ENCODE measurements at regions not wholly inside any gene's neighbourhood (a gene's known extent, or its start where the extent isn't known, plus 50 kb on each side); places are given as distances from the start of the nearest gene placed in this dataset.

DNA sequence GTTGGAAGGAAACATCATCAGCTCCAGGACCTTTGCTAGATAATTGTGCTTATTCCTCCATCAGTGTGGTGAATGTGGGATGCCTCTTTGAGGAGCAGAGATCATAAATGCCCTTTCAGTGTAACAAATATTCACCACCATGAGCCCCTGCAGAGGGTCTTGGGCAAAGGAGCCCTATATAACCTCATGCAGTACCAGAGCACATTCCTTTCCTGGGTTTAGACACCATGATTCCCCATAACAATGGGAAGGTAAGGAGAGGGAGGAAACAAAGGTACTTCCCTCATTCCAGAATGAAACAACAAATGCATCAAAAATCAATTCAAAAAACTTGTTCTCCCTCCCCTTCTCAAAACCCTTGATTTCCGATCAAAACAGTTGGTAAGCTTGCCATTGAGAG lies 103.4 kb upstream of the PROX1 start:
- no peaks in the 10 kb centered on the region for H3K4me1 Mint-ChIP-seq (ENCODE audit: low read depth)
- no peak overlapping the region for H3K4me3 Mint-ChIP-seq
- TF ChIP-seq, protein P1, sequence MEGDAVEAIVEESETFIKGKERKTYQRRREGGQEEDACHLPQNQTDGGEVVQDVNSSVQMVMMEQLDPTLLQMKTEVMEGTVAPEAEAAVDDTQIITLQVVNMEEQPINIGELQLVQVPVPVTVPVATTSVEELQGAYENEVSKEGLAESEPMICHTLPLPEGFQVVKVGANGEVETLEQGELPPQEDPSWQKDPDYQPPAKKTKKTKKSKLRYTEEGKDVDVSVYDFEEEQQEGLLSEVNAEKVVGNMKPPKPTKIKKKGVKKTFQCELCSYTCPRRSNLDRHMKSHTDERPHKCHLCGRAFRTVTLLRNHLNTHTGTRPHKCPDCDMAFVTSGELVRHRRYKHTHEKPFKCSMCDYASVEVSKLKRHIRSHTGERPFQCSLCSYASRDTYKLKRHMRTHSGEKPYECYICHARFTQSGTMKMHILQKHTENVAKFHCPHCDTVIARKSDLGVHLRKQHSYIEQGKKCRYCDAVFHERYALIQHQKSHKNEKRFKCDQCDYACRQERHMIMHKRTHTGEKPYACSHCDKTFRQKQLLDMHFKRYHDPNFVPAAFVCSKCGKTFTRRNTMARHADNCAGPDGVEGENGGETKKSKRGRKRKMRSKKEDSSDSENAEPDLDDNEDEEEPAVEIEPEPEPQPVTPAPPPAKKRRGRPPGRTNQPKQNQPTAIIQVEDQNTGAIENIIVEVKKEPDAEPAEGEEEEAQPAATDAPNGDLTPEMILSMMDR (IDR thresholded peaks at IDR 0.05): no peak
- DNase-seq: no peak
- peaks cover 30% of the 10 kb centered on the region for H3K9me3 Mint-ChIP-seq
- H3K27ac Mint-ChIP-seq: no peak overlapping the region
- no peaks in the 10 kb centered on the region for H3K36me3 Mint-ChIP-seq (ENCODE audit: low read depth)
- H3K27me3 Mint-ChIP-seq (ENCODE audit: insufficient read depth): no peaks in the 10 kb centered on the region

DNA sequence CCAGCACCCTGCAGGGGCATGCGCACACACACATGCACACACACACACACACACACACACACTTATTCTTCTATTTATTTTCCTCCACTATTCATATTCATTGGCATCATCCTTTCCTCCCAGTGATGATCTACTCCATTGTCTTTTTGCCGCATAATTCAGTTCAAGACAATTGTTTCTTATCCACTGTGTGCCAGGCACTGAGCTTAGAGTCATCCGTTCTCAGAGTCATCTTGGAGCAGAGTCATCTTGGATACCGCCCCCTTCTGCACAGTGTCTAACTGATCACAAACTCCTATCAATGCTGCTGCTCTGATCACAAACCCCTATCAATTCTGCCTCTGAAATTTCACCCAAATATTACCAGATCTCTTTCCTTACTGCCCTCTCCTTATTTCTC lies 102.8 kb upstream of the PROX1 start:
- Mint-ChIP-seq H3K4me1 (ENCODE audit: low read depth) (no peaks in the 10 kb centered on the region), H3K9me3 (peaks cover 25% of the 10 kb centered on the region), H3K27ac (no peak overlapping the region), H3K4me3 (no peak overlapping the region), H3K27me3 (ENCODE audit: insufficient read depth) (no peaks in the 10 kb centered on the region), H3K36me3 (ENCODE audit: low read depth) (no peaks in the 10 kb centered on the region)
- DNase-seq: no peak
- TF ChIP-seq, protein P1 (IDR thresholded peaks at IDR 0.05): no peak

DNA sequence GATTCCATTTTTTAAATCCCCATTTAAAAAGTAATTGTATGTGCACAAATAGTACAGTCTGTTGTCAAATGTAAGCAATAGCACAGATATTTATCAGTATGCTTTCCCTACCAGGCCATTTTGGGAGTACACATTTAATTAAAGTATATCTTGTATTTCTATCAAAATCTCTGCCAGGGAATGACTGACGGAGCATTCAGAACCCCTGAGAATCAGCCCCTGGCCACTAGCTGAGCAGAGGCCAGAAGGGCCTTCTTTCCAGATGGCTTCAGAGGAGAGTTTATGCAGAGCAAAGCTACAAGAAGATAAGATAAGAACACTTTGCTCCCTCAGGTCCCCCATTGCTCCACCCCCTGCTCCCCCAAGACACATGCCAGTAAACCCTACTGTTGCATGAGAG lies 99.9 kb upstream of the PROX1 start:
- DNase-seq: no peak
- Mint-ChIP-seq H3K9me3 (peaks cover 5% of the 10 kb centered on the region; the same call in 1 of the 2 replicates), H3K36me3 (ENCODE audit: low read depth) (no peaks in the 10 kb centered on the region), H3K4me1 (ENCODE audit: low read depth) (no peaks in the 10 kb centered on the region), H3K4me3 (no peak overlapping the region), H3K27me3 (ENCODE audit: insufficient read depth) (no peaks in the 10 kb centered on the region; the same call in 1 of the 2 replicates), H3K27ac (no peak overlapping the region)
- TF ChIP-seq, protein P1 (IDR thresholded peaks at IDR 0.05): no peak

DNA sequence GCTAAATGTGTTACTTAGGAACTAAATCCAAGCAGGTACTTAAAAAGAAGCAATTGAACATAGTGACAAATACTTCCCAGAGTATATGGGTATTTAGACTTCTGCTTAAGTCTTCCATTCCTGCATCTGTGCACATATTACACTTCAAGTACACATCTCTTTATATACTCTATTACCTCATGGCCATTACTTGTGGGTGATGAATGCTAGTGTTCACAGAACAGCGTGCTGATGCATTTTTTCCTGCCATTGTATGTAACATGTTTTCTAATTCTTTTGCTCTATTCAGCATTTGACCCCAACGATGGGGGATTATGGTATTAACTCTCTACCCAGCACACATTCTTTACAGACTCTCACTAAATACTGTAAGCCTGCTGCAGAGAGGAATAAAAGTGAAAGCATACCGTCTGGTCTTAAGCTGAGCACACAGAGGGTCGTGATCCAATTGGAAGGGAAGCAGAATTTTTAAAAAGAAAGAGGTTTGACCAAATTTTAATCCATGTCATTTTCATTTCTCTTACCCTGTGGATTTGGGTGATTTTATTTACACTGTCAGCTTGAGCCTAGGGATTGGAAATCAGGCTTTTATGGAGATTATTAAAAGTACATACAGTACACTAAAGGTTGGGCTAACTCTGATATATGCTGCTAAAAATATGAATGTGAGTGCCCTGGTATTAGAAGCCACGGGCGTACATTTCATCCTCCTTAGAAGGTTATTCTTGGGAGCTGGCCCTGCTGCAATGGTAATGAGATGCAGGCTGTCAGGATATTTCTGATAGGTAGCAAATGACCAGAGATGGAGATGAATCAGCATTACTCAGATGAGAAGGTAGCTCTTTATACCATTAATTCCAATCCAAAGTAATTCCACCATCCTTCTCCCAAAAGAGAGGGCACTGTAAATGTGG lies 95.5 kb upstream of the PROX1 start:
- no peaks in the 10 kb centered on the region; the same call in 1 of the 2 replicates for H3K27me3 Mint-ChIP-seq (ENCODE audit: insufficient read depth)
- no peak overlapping the region for H3K4me3 Mint-ChIP-seq
- no peaks in the 10 kb centered on the region for H3K4me1 Mint-ChIP-seq (ENCODE audit: low read depth)
- H3K9me3 Mint-ChIP-seq: peaks cover 9% of the 10 kb centered on the region
- H3K27ac Mint-ChIP-seq: no peak overlapping the region
- H3K36me3 Mint-ChIP-seq (ENCODE audit: low read depth): no peaks in the 10 kb centered on the region
- no peak for DNase-seq
- TF ChIP-seq, protein P1 (IDR thresholded peaks at IDR 0.05): no peak

DNA sequence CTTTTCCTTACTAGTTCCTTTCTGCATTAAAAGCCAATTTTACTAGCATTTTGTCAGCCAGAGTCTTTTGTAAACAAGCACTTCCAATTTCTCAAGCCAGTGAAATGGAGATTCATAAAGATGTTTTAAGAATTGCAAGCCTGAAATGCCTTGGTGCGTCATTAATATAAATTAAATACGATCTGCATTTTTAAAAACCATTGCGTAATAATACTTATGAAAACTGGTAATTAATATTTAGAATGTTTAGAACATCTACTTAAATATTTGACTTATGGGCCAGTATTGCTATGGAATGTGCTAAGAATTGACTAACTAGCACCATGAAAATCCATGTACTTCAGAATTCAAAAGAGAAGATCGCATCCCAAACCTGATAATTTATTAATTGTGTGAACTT lies 89.1 kb upstream of the PROX1 start:
- Mint-ChIP-seq H3K27ac (no peak overlapping the region), H3K27me3 (ENCODE audit: insufficient read depth) (no peaks in the 10 kb centered on the region), H3K4me3 (no peak overlapping the region), H3K36me3 (ENCODE audit: low read depth) (no peaks in the 10 kb centered on the region), H3K9me3 (peaks cover 8% of the 10 kb centered on the region; the same call in 1 of the 2 replicates), H3K4me1 (ENCODE audit: low read depth) (no peaks in the 10 kb centered on the region)
- DNase-seq: no peak
- TF ChIP-seq, protein P1 (IDR thresholded peaks at IDR 0.05): no peak

All from HFFc6 (cell line).